ENCODE measurements at regions not wholly inside any gene's neighbourhood (a gene's known extent, or its start where the extent isn't known, plus 50 kb on each side); places are given as distances from the start of the nearest gene placed in this dataset.
"Not testable (repeated sequence)": the region's sequence is repeated elsewhere in the genome, so short reads cannot be mapped to it uniquely, and the experiment has no call there.

GRCh38 chr7:76839214-76839613 lies 192.9 kb downstream of the SPDYE17 start:
- H3K27me3 ChIP-seq (ENCODE audit: low read depth, low read length); H3K9me3 ChIP-seq (ENCODE audit: insufficient read depth, low read length); H3K4me1 ChIP-seq (ENCODE audit: low read length); H3K79me2 ChIP-seq (ENCODE audit: low read length); H3K27ac ChIP-seq (ENCODE audit: low read length); H3K4me2 ChIP-seq (ENCODE audit: low read length); H4K20me1 ChIP-seq (ENCODE audit: insufficient read depth, low read length); H3K36me3 ChIP-seq (replicated peaks; ENCODE audit: low read depth, low read length); H2AFZ ChIP-seq (ENCODE audit: low read depth, low read length); H3K9ac ChIP-seq (ENCODE audit: low read length); H3K4me3 ChIP-seq (ENCODE audit: low read length): not testable (repeated sequence)

GRCh38 chr7:76838357-76838756 lies 193.8 kb downstream of the SPDYE17 start:
- H3K9ac ChIP-seq (ENCODE audit: low read length); H3K9me3 ChIP-seq (ENCODE audit: insufficient read depth, low read length); H3K79me2 ChIP-seq (ENCODE audit: low read length); H2AFZ ChIP-seq (ENCODE audit: low read depth, low read length); H3K4me2 ChIP-seq (ENCODE audit: low read length); H4K20me1 ChIP-seq (ENCODE audit: insufficient read depth, low read length); H3K27me3 ChIP-seq (ENCODE audit: low read depth, low read length); H3K27ac ChIP-seq (ENCODE audit: low read length); H3K36me3 ChIP-seq (replicated peaks; ENCODE audit: low read depth, low read length); H3K4me3 ChIP-seq (ENCODE audit: low read length); H3K4me1 ChIP-seq (ENCODE audit: low read length): not testable (repeated sequence)

GRCh38 chr7:76829233-76829632 lies 202.2 kb upstream of the POMZP3 start:
- H3K4me2 ChIP-seq (ENCODE audit: low read length); H3K9me3 ChIP-seq (ENCODE audit: insufficient read depth, low read length); H3K36me3 ChIP-seq (replicated peaks; ENCODE audit: low read depth, low read length); H2AFZ ChIP-seq (ENCODE audit: low read depth, low read length); H4K20me1 ChIP-seq (ENCODE audit: insufficient read depth, low read length); H3K27ac ChIP-seq (ENCODE audit: low read length); H3K4me1 ChIP-seq (ENCODE audit: low read length); H3K4me3 ChIP-seq (ENCODE audit: low read length); H3K27me3 ChIP-seq (ENCODE audit: low read depth, low read length); H3K9ac ChIP-seq (ENCODE audit: low read length); H3K79me2 ChIP-seq (ENCODE audit: low read length): not testable (repeated sequence)

- not testable (repeated sequence) for H2AFZ ChIP-seq (ENCODE audit: low read depth, low read length); H3K4me2 ChIP-seq (ENCODE audit: low read length); H3K36me3 ChIP-seq (replicated peaks; ENCODE audit: low read depth, low read length); H4K20me1 ChIP-seq (ENCODE audit: insufficient read depth, low read length); H3K9me3 ChIP-seq (ENCODE audit: insufficient read depth, low read length); H3K79me2 ChIP-seq (ENCODE audit: low read length); H3K4me3 ChIP-seq (ENCODE audit: low read length); H3K27ac ChIP-seq (ENCODE audit: low read length); H3K9ac ChIP-seq (ENCODE audit: low read length); H3K4me1 ChIP-seq (ENCODE audit: low read length); H3K27me3 ChIP-seq (ENCODE audit: low read depth, low read length)
These were observed 199.1 kb upstream of the POMZP3 start for GRCh38 chr7:76826181-76826580.

- H2AFZ ChIP-seq (ENCODE audit: low read depth, low read length); H3K27ac ChIP-seq (ENCODE audit: low read length); H3K27me3 ChIP-seq (ENCODE audit: low read depth, low read length); H3K9me3 ChIP-seq (ENCODE audit: insufficient read depth, low read length); H3K4me3 ChIP-seq (ENCODE audit: low read length); H3K36me3 ChIP-seq (replicated peaks; ENCODE audit: low read depth, low read length); H4K20me1 ChIP-seq (ENCODE audit: insufficient read depth, low read length); H3K9ac ChIP-seq (ENCODE audit: low read length); H3K79me2 ChIP-seq (ENCODE audit: low read length); H3K4me2 ChIP-seq (ENCODE audit: low read length); H3K4me1 ChIP-seq (ENCODE audit: low read length): not testable (repeated sequence)
These were observed 182.8 kb upstream of the POMZP3 start for GRCh38 chr7:76809856-76810255.

GRCh38 chr7:76807588-76808100 lies 180.6 kb upstream of the POMZP3 start:
- H3K4me3 ChIP-seq (ENCODE audit: low read length): not testable (repeated sequence)

GRCh38 chr7:76806460-76806859 lies 179.4 kb upstream of the POMZP3 start:
- H3K27ac ChIP-seq (ENCODE audit: low read length); H3K27me3 ChIP-seq (ENCODE audit: low read depth, low read length); H4K20me1 ChIP-seq (ENCODE audit: insufficient read depth, low read length); H3K79me2 ChIP-seq (ENCODE audit: low read length); H3K4me1 ChIP-seq (ENCODE audit: low read length); H2AFZ ChIP-seq (ENCODE audit: low read depth, low read length); H3K9ac ChIP-seq (ENCODE audit: low read length); H3K36me3 ChIP-seq (replicated peaks; ENCODE audit: low read depth, low read length); H3K4me2 ChIP-seq (ENCODE audit: low read length); H3K4me3 ChIP-seq (ENCODE audit: low read length); H3K9me3 ChIP-seq (ENCODE audit: insufficient read depth, low read length): not testable (repeated sequence)

More at GRCh38 chr7:76807588-76808100, 180.6 kb upstream of the POMZP3 start:
- H3K27ac ChIP-seq (ENCODE audit: low read length); H4K20me1 ChIP-seq (ENCODE audit: insufficient read depth, low read length); H3K4me1 ChIP-seq (ENCODE audit: low read length); H2AFZ ChIP-seq (ENCODE audit: low read depth, low read length); H3K36me3 ChIP-seq (replicated peaks; ENCODE audit: low read depth, low read length); H3K9me3 ChIP-seq (ENCODE audit: insufficient read depth, low read length); H3K79me2 ChIP-seq (ENCODE audit: low read length); H3K4me2 ChIP-seq (ENCODE audit: low read length); H3K27me3 ChIP-seq (ENCODE audit: low read depth, low read length); H3K9ac ChIP-seq (ENCODE audit: low read length): not testable (repeated sequence)

GRCh38 chr7:76806010-76806409 lies 178.9 kb upstream of the POMZP3 start:
- H3K9me3 ChIP-seq (ENCODE audit: insufficient read depth, low read length); H3K4me1 ChIP-seq (ENCODE audit: low read length): not testable (repeated sequence)

GRCh38 chr7:76805262-76805661 lies 178.2 kb upstream of the POMZP3 start:
- not testable (repeated sequence) for H3K4me1 ChIP-seq (ENCODE audit: low read length); H3K9me3 ChIP-seq (ENCODE audit: insufficient read depth, low read length); H3K9ac ChIP-seq (ENCODE audit: low read length); H3K36me3 ChIP-seq (replicated peaks; ENCODE audit: low read depth, low read length); H4K20me1 ChIP-seq (ENCODE audit: insufficient read depth, low read length); H3K27ac ChIP-seq (ENCODE audit: low read length); H3K27me3 ChIP-seq (ENCODE audit: low read depth, low read length); H2AFZ ChIP-seq (ENCODE audit: low read depth, low read length); H3K79me2 ChIP-seq (ENCODE audit: low read length); H3K4me3 ChIP-seq (ENCODE audit: low read length); H3K4me2 ChIP-seq (ENCODE audit: low read length)

More at GRCh38 chr7:76806010-76806409, 178.9 kb upstream of the POMZP3 start:
- H3K79me2 ChIP-seq (ENCODE audit: low read length); H3K4me2 ChIP-seq (ENCODE audit: low read length); H3K27me3 ChIP-seq (ENCODE audit: low read depth, low read length); H2AFZ ChIP-seq (ENCODE audit: low read depth, low read length); H3K4me3 ChIP-seq (ENCODE audit: low read length); H3K27ac ChIP-seq (ENCODE audit: low read length); H3K9ac ChIP-seq (ENCODE audit: low read length); H3K36me3 ChIP-seq (replicated peaks; ENCODE audit: low read depth, low read length); H4K20me1 ChIP-seq (ENCODE audit: insufficient read depth, low read length): not testable (repeated sequence)

- not testable (repeated sequence) for H3K4me2 ChIP-seq (ENCODE audit: low read length); H3K4me3 ChIP-seq (ENCODE audit: low read length); H2AFZ ChIP-seq (ENCODE audit: low read depth, low read length)
These were observed 170.6 kb upstream of the POMZP3 start for GRCh38 chr7:76797639-76798038.

More at GRCh38 chr7:76797639-76798038, 170.6 kb upstream of the POMZP3 start:
- H3K36me3 ChIP-seq (replicated peaks; ENCODE audit: low read depth, low read length); H3K9ac ChIP-seq (ENCODE audit: low read length); H3K79me2 ChIP-seq (ENCODE audit: low read length); H3K9me3 ChIP-seq (ENCODE audit: insufficient read depth, low read length); H3K27me3 ChIP-seq (ENCODE audit: low read depth, low read length); H3K4me1 ChIP-seq (ENCODE audit: low read length); H4K20me1 ChIP-seq (ENCODE audit: insufficient read depth, low read length); H3K27ac ChIP-seq (ENCODE audit: low read length): not testable (repeated sequence)
